NCI-H460 (cell line): ENCODE measurements at regions not wholly inside any gene's neighbourhood (a gene's known extent, or its start where the extent isn't known, plus 50 kb on each side); places are given as distances from the start of the nearest gene placed in this dataset.

Experiments
- DNase-seq: peaks from one replicate; pipeline ENCODE4 v3.0.0-alpha.2; 2016; ENCODE audit warnings: low read depth; ENCODE audit errors: extremely low read depth

DNA sequence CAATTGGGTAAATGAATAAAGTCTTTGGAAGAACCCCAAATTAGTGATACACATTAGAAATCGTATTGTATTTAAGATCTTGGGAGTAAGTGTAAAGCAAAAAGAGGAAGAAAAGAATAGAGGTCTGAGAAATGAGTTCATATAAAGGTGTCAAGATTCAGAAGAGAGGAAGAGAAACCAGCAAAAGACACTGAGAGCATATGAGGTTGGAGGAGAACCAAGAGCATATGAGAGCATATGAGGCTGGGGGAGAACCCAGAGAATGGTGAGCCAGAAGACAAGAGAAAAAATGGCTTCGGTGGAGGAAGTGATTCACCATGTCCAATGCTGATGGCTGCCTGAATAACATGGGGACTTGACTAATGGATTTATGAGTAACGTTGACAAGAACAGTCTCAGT, 620.1 kb upstream of the GCFC2 start:
- no peak for DNase-seq

DNA sequence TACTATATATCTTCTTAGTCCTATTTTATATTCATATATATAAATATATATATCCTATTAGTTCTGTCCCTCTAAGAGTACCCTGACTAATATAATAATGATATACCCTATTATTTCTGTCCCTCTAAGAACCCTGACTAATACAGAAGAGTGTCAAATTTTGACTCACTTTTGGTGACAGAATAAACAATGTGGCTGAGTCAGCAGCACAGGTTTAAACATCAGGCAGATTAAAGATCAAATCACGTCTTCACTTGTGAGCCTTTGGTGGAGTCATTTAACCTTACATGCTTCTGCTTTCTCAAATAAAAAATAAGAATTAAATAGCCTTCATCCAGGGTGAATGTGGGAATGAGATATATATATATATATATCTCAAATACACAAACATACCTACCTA, 615.9 kb upstream of the GCFC2 start:
- DNase-seq, result no peak

DNA sequence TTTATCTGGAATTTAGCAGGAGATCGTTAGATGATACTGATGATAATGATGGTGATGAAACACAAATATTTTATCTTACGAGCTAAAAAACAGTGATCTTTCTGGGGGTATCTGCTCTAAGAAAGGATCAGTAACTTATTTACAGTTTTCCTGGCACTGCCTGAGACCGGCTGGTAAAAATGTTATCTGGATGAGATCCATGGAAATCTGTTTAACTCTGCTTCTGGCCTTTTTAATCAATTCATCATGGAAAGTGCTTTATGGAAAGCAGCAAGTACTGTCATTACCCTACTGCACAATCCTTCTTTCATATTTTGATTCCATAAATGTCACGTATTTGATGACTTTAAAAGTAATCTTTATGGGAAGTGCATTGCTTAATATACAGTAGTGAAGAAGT, 612.7 kb upstream of the GCFC2 start:
- no peak for DNase-seq

DNA sequence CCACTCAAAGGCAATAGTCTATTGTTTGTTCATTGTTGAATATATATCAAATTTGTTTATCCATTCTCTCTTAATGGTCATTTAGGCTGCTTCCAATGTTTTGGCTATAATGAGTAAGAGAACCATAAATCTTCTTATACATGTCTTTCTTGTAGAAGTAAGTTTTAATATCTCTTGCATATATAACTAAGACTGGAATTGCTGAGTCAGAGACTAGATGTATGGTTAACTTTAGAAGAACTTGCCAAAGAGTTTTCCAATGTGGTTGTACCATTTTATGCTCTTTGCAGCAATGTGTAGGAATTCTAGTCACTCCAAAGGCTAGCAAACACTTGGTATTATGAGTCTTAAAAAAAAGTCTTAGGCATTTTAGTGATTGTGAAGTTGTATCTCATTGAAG, 610.0 kb upstream of the GCFC2 start:
- no peak for DNase-seq

DNA sequence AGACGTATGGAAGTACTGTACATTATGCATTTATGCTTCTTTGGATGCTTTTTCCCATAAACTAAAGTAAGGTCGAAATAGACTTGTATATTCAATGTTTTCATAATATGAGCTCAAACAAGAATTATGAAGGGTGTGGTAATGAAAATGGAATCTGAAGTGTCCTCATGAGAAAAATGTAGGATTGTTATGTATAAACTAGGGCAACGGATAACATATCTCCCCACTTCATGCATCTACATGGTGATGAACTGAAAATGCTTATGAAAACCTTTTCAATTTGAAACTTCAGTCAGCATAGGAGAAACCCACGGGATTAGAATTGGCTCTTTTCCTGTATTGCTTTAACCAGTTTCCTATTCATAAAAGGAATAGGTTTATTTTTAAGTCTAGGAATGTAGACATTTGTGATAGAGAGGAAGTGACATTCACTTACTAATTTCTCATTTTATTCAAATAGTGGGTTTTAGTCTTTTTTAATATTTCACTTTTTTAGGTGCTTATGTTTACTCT, 608.2 kb upstream of the GCFC2 start:
- no peak for DNase-seq

DNA sequence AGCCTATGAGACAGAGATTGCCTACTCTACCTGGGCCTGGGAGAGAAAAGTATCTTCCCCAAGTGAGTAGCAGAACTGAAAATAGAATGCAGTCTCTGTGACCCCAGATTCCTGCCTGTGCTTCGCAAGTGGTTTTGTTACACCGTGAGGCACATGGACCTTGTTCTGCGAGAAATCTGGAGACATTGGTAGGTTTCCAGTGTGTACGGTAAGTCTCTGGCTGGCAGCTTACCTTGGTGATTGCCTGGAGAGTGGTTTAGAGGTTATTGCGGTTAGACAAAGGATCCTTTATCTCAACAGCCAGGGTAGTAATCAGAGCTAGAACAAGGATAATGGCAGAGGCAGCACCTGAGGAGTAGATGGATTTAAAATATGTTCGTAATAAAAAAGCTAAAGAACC, 606.0 kb upstream of the GCFC2 start:
- no peak for DNase-seq

DNA sequence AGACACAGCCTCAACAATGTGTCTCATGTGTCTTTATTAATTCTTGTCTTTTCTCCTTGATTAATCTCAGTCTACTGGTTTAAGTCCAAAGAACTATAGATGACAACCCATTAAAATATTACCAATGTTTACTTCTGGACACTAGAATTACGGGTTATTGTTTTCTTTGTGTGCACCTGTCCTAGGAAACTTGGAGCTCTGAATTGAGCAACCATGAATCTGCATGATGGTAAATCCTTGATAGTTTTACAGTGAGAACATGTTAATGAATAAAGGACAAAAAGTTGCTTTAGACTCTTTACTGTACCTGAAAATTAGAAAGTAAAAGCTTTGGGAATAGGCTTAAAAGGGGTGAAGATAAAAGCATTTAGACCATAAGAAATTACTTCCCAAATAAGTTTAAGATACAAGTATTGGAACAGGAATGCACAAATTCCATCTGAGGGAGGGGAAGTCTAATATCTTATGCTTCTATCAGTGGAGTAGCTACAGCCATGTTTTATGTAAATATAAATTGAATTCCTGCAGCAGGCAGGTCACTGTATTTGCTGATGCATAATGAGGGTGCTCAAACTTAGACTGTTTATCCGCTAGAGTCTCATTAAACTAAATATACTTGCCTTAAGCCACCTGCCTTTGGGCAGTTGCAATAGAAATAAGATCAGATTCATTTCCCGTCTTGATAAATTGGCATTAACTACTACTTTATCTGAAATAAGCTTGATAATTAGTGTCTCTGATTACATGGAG, 603.7 kb upstream of the GCFC2 start:
- no peak for DNase-seq

DNA sequence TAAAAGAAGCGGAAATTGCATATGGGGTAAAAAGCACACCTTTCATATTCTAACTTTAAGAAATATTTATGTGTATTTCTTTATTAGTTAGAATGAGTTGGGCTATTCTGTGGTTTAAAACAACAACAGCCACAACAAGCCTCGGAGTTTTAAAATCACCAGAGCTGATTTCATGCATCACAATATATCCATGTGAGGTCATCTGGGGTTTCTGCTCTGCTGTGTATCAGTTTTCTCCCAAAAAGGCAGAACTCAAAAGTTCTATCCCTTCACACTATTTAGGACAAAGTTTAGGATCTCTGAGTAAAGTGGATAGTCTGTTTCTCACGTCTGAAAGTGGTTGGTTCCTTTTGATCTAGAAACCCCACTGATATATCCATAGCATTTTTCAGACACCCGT, 601.5 kb upstream of the GCFC2 start:
- no peak for DNase-seq

DNA sequence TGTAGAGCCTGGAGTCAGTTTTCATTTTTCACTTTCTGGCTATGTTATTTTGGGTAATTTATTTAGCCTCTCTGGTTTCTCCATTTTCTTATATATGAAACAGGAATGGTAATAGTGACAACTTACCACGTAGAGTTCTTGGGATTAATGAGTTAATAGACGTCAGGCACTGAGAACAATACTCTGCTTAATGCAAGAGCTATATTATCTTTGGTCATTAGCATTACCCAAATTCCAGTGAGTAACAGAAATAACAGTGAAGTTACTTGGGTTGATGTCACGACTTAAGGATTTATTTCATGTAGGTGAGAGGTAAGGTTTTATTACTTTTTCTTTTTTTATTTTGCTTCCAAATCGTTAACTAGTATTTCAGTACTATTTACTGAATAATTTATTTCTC, 601.0 kb upstream of the GCFC2 start:
- DNase-seq, result no peak

DNA sequence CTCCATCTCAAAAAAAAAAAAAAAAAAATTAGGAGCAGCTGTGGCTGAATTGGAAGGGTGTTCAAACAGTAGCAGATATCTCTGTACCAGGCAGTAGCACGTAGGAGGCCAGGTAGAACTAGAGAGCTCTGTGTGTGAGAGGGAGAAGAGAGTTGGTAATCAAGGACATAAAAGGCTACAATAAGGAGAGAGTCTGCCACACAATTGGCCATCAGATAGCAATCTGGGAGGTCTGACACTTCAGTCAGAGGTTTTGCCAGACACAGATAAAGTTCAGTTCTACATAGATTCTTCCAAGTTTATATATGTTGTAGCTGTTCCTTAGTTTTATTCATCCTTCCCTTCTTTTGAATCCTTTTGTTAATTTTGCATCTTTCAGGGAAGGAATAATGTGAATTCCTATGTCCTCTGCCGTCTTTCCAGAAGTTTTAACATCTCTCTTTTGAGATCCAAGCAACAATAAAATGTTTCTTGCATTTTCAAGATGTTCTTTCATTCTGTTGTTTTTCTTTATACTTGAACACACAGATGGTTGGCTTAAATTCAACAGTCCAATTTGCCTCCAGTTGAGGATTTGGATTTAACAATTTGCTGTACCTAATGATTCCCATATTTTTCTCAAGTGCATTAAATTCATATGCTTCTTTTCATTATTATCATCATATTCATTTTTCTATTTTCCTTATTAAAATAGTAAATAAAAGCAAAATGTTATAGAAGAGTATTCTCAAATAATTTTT, 600.3 kb upstream of the GCFC2 start:
- no peak for DNase-seq

DNA sequence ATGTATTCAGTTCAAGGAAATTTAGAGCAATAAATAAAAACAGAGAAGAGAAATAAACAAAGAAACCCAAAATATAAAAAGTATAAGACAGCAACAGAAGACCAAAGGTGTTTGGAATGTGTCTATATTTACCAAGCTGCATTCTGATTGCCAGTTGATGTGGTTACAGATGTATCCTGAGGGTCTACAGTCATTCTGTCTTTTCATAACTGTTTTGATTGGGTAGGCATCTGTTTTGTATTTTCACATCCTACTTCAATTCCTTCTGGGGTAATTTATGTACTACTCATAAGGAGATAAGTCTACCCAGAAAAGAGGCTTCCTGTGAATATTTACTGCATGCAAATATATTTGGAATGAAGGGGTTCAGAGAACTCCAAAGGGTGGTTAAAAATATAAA, 596.8 kb upstream of the GCFC2 start:
- DNase-seq, result no peak

DNA sequence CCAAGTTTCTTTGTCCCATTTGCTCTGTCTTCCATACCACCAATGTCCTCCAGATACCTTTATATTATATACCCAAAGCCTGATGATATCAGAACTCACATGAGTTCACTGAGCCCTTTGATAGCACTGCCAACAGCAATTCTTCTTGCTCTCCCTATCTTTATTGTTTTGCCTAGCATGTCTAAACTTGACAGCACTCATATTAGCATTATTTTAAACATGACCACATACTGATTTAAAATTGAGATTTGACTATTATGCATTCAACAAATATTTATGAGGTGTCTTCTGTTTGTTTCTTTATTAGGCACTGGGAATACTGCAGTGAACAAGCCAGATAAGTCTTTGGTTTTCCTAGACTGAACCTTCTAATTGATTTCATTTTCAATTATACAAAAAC, 587.3 kb upstream of the GCFC2 start:
- DNase-seq, result no peak

DNA sequence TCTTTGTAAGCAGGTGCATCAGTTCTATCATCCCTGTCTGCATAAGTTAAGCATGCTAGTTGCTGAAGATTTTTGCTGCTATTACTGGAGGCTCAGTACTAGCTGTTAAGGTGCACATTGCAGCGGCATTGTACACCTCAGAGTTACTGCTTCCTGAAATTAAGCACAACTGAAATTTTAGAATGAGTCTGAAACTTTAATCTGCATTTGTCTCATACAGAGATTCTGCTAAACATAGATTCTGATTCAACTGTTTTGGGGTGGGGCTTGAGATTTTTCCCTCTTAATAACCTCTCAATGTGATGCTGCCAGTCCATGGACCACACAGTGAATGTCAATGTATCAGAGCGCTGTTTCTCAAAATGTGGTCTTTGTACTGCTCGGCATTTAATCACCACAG, 585.7 kb upstream of the GCFC2 start:
- no peak for DNase-seq

DNA sequence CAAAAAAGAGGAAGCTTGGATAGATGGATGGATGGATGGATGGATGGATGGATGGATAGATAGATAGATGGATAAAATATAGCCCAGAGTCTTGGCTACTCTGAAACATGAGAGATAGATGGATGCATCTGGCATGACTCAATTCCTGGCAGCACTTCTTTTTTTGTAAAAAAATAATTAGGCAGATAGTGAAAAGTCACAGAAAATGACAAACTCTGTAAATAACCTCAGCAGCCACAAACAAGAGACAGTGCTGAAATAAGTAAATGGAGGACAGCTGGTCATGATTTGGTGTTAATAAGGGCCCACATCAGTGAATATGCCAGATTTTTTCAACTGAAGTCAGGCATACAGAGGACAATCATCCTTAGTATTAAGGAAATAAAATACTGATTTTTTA, 585.0 kb upstream of the GCFC2 start:
- DNase-seq, result no peak

DNA sequence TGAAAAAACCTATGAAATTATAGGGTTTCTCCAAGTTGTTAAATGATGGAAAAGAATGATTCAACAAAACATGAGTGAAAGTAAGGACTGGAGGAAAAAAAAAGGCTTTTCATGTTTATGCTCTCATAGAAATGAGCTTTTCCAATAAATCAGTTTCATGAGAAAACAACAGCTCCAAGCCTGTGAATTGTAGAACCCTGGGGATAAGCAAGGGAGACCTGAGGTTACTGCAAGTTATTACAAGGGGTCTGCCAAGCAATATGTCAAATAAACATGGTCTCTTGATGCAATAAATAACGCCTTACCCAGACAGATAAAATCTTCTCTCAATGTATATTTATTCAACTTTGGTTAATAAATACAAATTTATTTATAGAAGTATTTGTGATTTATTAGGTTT, 577.9 kb upstream of the GCFC2 start:
- no peak for DNase-seq

DNA sequence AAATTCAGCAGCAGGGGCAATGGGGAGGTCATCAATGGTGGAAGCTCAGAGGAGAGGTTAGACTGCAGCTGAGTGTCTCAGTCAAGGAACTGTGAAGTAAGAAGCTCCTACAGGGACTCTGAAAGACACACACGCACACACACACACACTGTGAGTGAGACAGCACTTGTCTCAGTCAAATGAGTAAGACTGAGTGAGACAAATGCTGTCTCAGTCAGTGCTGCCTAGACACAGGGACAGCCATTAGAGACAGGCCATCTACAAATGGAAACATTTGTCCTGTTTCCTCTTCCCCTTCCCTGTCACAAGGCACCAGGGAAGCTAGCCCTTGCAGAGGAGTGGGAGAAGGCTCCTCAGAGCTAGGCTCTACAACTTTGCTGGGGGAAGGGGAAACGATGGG, 577.4 kb upstream of the GCFC2 start:
- DNase-seq, result no peak

DNA sequence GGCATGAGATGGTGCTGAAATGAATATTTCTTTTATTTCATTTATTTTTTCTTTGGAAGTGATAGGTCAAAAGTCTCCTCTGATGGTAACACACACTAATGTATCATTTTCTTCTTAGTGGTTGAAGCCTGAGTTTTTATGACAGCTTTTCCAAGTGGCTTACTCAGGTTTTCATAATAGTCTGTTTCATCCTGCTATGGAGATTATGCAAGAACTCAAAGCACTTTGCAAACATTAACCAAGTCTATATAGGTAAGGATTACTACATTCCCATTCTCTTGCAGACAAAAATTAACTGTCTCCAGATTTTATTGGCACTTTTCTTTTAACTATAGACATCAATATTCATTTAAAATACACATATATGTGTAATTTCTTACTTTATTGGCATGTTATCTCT, 572.6 kb upstream of the GCFC2 start:
- DNase-seq, result no peak

DNA sequence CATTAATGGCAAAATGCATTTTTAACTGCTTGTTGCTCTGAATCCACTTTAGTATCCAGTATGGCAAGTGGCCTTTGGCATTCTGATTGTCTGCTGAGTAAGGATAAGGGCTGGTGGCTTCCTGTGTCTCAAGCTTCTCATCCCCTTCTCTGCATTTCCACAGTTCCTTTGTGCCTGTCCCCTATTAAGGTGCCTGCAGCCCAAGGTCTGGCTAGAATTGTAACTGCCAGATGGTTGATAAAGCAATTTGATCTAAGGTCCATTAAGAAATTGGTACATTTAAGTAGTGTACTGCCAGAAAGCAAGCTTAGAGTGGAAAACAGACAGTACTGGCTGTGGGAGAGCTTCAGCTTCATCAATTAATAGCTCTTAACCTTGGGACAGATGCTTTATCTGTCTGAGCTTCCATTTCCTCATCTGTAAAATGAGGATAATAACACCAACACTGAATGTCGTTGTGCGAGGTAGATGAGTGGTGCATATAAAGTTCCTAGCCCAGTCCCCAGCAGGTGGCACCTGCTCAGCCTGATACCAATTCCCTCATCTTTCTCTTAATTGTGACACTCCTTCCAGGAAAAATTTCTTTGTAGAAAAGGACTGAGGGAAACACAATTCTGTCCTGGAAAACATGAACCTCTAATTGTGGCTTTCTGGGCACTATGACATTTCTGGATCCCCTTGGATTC, 570.6 kb upstream of the GCFC2 start:
- DNase-seq, result no peak

DNA sequence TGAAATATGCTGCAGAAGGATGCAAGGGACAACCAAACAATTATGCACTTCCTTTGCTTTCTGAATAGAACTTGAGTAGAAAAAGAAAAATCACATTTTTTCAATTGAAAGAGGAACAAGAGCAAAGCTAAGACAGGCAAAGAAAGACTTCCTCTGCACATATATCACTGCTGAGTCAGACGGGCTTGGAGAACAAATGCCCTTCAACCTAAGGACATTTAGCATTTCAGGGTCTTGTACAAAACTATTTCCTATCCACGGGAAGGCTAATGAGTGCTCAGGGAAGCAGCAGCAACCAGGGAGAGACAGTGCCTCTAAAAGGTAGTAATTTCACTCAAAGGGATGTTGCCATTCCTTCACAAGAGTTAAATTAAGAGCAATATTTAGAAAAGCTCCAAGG, 570.0 kb upstream of the GCFC2 start:
- no peak for DNase-seq

DNA sequence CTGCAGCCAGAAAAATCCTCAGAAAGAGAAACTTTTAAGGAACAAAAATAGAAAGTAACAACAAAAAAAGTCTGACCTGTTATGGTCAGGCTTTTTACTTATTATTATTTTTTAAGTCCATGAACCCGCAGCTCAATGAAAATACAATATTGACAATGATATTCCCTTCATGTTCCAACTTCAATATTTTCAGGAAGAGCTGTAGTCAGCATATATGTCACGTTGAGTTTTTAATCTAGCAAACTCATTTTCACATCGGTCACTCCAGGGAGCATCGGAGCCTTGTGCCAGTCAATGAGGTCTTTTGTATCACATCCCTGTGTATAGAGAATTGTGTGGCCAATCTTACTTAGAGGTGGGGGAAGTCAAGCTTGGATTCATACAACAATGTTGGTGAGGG, 568.4 kb upstream of the GCFC2 start:
- DNase-seq, result no peak

DNA sequence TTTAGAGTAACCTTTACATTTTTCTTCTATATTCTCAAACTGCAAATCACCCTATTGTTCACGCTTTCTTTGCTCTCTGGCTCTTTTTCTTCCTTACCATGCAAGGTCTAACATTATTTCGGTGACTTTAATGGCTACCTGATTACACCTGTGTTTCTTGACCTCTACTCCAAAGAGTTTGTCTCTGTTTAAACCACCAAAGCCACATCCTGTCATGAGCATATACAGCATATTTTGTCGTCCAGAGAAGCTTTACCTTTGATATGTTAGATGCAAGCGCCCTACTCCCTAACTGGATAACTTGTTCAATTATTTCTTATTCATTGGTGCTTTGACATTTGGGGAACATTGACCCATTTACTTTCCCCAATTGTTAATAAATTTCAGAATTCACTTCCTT, 565.1 kb upstream of the GCFC2 start:
- no peak for DNase-seq

DNA sequence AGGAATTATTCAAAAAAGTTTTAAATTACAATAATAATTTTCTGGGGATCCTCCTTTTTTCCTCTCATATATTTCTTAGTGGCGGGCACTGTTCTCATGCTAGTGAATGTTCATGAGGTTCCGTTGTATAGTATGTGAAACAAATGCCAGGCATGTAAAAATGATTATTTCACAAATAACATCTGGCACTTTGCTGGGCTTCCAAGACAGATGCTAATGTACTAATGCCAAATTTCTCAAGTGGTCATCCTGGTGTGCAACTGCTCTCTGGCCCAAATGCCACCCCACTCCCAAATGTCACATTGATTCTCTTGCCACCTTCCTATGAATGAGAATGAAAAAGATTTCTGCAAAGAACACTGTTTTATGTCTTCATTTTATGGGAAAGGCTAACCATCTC, 564.0 kb upstream of the GCFC2 start:
- DNase-seq, result no peak
